Panc1 (cell line): ENCODE measurements at regions not wholly inside any gene's neighbourhood (a gene's known extent, or its start where the extent isn't known, plus 50 kb on each side); places are given as distances from the start of the nearest gene placed in this dataset.

Source experiments
- CTCF ChIP-seq: fragments of 450-650 bp; IDR thresholded peaks from 2 replicates; pipeline ENCODE4 v1.5.1; 2017; ENCODE audit warnings: mild to moderate bottlenecking
- SIN3A ChIP-seq: IDR thresholded peaks from 2 replicates; pipeline ENCODE4 v1.6.1; 2012; ENCODE audit warnings: low read depth, mild to moderate bottlenecking, low read length, moderate library complexity, borderline replicate concordance; ENCODE audit not compliant: insufficient read depth

DNA sequence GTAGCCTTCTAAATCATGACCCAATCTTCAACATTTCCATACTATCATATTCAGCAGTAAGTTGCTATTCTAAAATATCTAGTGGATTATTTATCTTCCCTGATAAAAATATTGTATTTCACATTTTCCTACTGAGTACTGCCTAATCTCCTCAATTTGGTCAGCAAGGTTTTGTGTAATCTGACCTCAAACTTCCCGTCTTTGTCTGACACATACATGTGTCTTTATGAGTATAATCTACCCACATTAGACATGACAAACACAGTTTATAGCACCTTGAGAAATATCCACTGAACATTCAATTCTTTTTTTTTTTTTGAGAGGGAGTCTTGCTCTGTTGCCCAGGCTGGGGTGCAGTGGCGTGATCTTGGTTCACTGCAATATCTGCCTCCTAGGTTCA lies 113.7 kb upstream of the LUZP2 start:
- TF ChIP-seq CTCF (no peak), SIN3A (no peak)
